ENCODE measurements at regions not wholly inside any gene's neighbourhood (a gene's known extent, or its start where the extent isn't known, plus 50 kb on each side); places are given as distances from the start of the nearest gene placed in this dataset.

- TF ChIP-seq GATA3 (IDR thresholded peaks at IDR 0.05; ENCODE audit: low read depth, low read length), result no peak
- no peak for TF ChIP-seq GATA2 (IDR thresholded peaks at IDR 0.05; ENCODE audit: low read depth, low read length)
Observed at GRCh38 chr5:4043135-4043534, 447.5 kb downstream of the IRX1 start.
